Naive thymus-derived CD8-positive, alpha-beta T cell (primary cell): ENCODE measurements at regions not wholly inside any gene's neighbourhood (a gene's known extent, or its start where the extent isn't known, plus 50 kb on each side); places are given as distances from the start of the nearest gene placed in this dataset.
"Not testable (repeated sequence)": the region's sequence is repeated elsewhere in the genome, so short reads cannot be mapped to it uniquely, and the experiment has no call there.

Experiments
- ATAC-seq, 2 donors: fragments of 150-1000 bp; cut with Tn5 transposase in 1 of 2; sonication (Bioruptor Pico), chemical (Tn5 transposase) in 1 of 2; 1 replicate in 1 of 2; 2 replicates in 1 of 2; pipeline ENCODE4 v1.10.0; 2021; ENCODE audit warnings: mild to moderate bottlenecking in 2 of 2, moderate library complexity in 2 of 2
- POLR2A ChIA-PET: fragments of 350-600 bp; sonication (Branson Sonifier 250); formaldehyde crosslinking; loops from one replicate; lab custom pipeline; 2021; ENCODE audit warnings: antibody characterized with exemption; lab: Charles Lee
- DNase-seq, 10 donors: peaks; one replicate each; pipeline versions ENCODE4 v3.0.0 to v3.0.0-alpha.2; 2020 to 2022
- H3K27ac Mint-ChIP-seq, 10 donors: one replicate each; pipeline ENCODE4 v1.8.0; 2020 to 2022; ENCODE audit warnings: mild to moderate bottlenecking in 10 of 10, mixed read lengths in 10 of 10, moderate library complexity in 4 of 10, inconsistent platforms in 1 of 10
- H3K27me3 Mint-ChIP-seq, 5 donors: one replicate each; pipeline ENCODE4 v1.8.0; 2021 to 2022; ENCODE audit warnings: mixed read lengths in 5 of 5
- H3K36me3 Mint-ChIP-seq, 3 donors: one replicate each; pipeline ENCODE4 v1.8.0; 2020 to 2022; ENCODE audit warnings: mixed read lengths in 3 of 3, mild to moderate bottlenecking in 2 of 3, inconsistent platforms in 1 of 3
- H3K4me1 Mint-ChIP-seq, 4 donors: one replicate each; pipeline ENCODE4 v1.8.0; 2021 to 2022; ENCODE audit warnings: mixed read lengths in 4 of 4
- H3K4me3 Mint-ChIP-seq, 10 donors: one replicate each; pipeline ENCODE4 v1.8.0; 2020 to 2022; ENCODE audit warnings: mild to moderate bottlenecking in 10 of 10, mixed read lengths in 10 of 10, moderate library complexity in 6 of 10, inconsistent platforms in 1 of 10
- H3K9me3 Mint-ChIP-seq, 9 donors: one replicate each; pipeline ENCODE4 v1.8.0; 2020 to 2022; ENCODE audit warnings: mixed read lengths in 9 of 9, mild to moderate bottlenecking in 3 of 9, inconsistent platforms in 1 of 9, moderate library complexity in 1 of 9

- Mint-ChIP-seq H3K36me3 (no peaks in the 10 kb centered on the region), H3K4me3 (peak overlapping the region in 1 of 10 donors; percentile 17), H3K4me1 (no peaks in the 10 kb centered on the region), H3K27me3 (no peaks in the 10 kb centered on the region), H3K9me3 (peaks cover 0 to 14% (median 4%) of the 10 kb centered on the region in 9 donors), H3K27ac (no peak overlapping the region)
- ATAC-seq (no peak), DNase-seq (no peak)
- POLR2A ChIA-PET = no interaction called here
Observed at GRCh38 chr13:65154661-65155447, 2075.3 kb downstream of the PCDH9 start.

GRCh38 chr13:65149687-65150086 is 2080.4 kb downstream of the PCDH9 start:
- Mint-ChIP-seq H3K27me3 (no peaks in the 10 kb centered on the region), H3K4me3 (no peak overlapping the region), H3K27ac (no peak overlapping the region), H3K36me3 (peaks cover 0 to 8% (median 0%) of the 10 kb centered on the region in 3 donors), H3K9me3 (peaks cover 0 to 24% (median 6%) of the 10 kb centered on the region in 9 donors), H3K4me1 (no peaks in the 10 kb centered on the region)
- POLR2A ChIA-PET = no interaction called here
- DNase-seq (no peak), ATAC-seq (no peak)

GRCh38 chr13:65143920-65144319 is 2086.2 kb downstream of the PCDH9 start:
- DNase-seq (no peak), ATAC-seq (no peak)
- POLR2A ChIA-PET = no interaction called here
- Mint-ChIP-seq H3K36me3 (peaks cover 0 to 8% (median 0%) of the 10 kb centered on the region in 3 donors), H3K4me3 (no peak overlapping the region), H3K9me3 (peaks cover 0 to 32% (median 3%) of the 10 kb centered on the region in 9 donors), H3K27ac (no peak overlapping the region), H3K4me1 (no peaks in the 10 kb centered on the region), H3K27me3 (no peaks in the 10 kb centered on the region)

- Mint-ChIP-seq H3K27ac (no peak overlapping the region), H3K27me3 (no peaks in the 10 kb centered on the region), H3K9me3 (peaks cover 0 to 28% (median 6%) of the 10 kb centered on the region in 9 donors), H3K4me1 (no peaks in the 10 kb centered on the region), H3K36me3 (no peaks in the 10 kb centered on the region), H3K4me3 (no peak overlapping the region)
- DNase-seq (no peak), ATAC-seq (no peak)
- POLR2A ChIA-PET = no interaction called here
Observed at GRCh38 chr13:65133094-65133493, 2097.0 kb downstream of the PCDH9 start.

GRCh38 chr13:65125236-65125635 is 2104.9 kb downstream of the PCDH9 start:
- no peak for DNase-seq
- Mint-ChIP-seq H3K27ac (no peak overlapping the region), H3K4me1 (no peaks in the 10 kb centered on the region), H3K27me3 (no peaks in the 10 kb centered on the region), H3K9me3 (peaks cover 0 to 32% (median 13%) of the 10 kb centered on the region in 9 donors), H3K4me3 (no peak overlapping the region), H3K36me3 (no peaks in the 10 kb centered on the region)
- no peak for ATAC-seq
- POLR2A ChIA-PET = no interaction called here

GRCh38 chr13:65112531-65112941 is 2117.6 kb downstream of the PCDH9 start:
- ATAC-seq = no peak
- Mint-ChIP-seq H3K27ac (no peak overlapping the region), H3K27me3 (no peaks in the 10 kb centered on the region), H3K9me3 (peaks cover 0 to 29% (median 12%) of the 10 kb centered on the region in 9 donors), H3K36me3 (no peaks in the 10 kb centered on the region), H3K4me1 (no peaks in the 10 kb centered on the region), H3K4me3 (no peak overlapping the region)
- POLR2A ChIA-PET = no interaction called here
- no peak for DNase-seq

GRCh38 chr13:65112123-65112522 is 2118.0 kb downstream of the PCDH9 start:
- Mint-ChIP-seq H3K4me3 (no peak overlapping the region), H3K27ac (no peak overlapping the region), H3K4me1 (no peaks in the 10 kb centered on the region), H3K9me3 (peaks cover 0 to 29% (median 14%) of the 10 kb centered on the region in 9 donors), H3K36me3 (no peaks in the 10 kb centered on the region), H3K27me3 (no peaks in the 10 kb centered on the region)
- POLR2A ChIA-PET = no interaction called here
- DNase-seq = no peak
- no peak for ATAC-seq

- H3K27ac Mint-ChIP-seq = no peak overlapping the region
- no peaks in the 10 kb centered on the region for H3K27me3 Mint-ChIP-seq
- H3K4me3 Mint-ChIP-seq = no peak overlapping the region
- DNase-seq (no peak), ATAC-seq (no peak)
- H3K4me1 Mint-ChIP-seq = no peaks in the 10 kb centered on the region
- H3K36me3 Mint-ChIP-seq = no peaks in the 10 kb centered on the region
- POLR2A ChIA-PET = no interaction called here
- peaks cover 0 to 36% (median 22%) of the 10 kb centered on the region in 9 donors for H3K9me3 Mint-ChIP-seq
Observed at GRCh38 chr13:65111223-65111622, 2118.9 kb downstream of the PCDH9 start.

- DNase-seq, H3K27ac Mint-ChIP-seq, H3K27me3 Mint-ChIP-seq, ATAC-seq, H3K4me3 Mint-ChIP-seq, H3K36me3 Mint-ChIP-seq, H3K4me1 Mint-ChIP-seq, POLR2A ChIA-PET: not testable (repeated sequence)
- peaks cover 1 to 43% (median 34%) of the 10 kb centered on the region in 9 donors for H3K9me3 Mint-ChIP-seq
Observed at GRCh38 chr13:65104436-65104835, 2125.7 kb downstream of the PCDH9 start.

GRCh38 chr13:65103351-65103750 is 2126.8 kb downstream of the PCDH9 start:
- POLR2A ChIA-PET = no interaction called here
- H3K4me3 Mint-ChIP-seq = no peak overlapping the region
- peaks cover 1 to 40% (median 26%) of the 10 kb centered on the region in 9 donors for H3K9me3 Mint-ChIP-seq
- H3K36me3 Mint-ChIP-seq = no peaks in the 10 kb centered on the region
- ATAC-seq = no peak
- no peak overlapping the region for H3K27ac Mint-ChIP-seq
- DNase-seq = no peak
- no peaks in the 10 kb centered on the region for H3K27me3 Mint-ChIP-seq
- H3K4me1 Mint-ChIP-seq = no peaks in the 10 kb centered on the region

GRCh38 chr13:65095161-65096082 is 2134.7 kb downstream of the PCDH9 start:
- Mint-ChIP-seq H3K4me1 (no peaks in the 10 kb centered on the region), H3K27ac (no peak overlapping the region), H3K27me3 (no peaks in the 10 kb centered on the region), H3K36me3 (no peaks in the 10 kb centered on the region), H3K9me3 (peaks cover 0 to 17% (median 3%) of the 10 kb centered on the region in 9 donors), H3K4me3 (no peak overlapping the region)
- ATAC-seq (no peak), DNase-seq (no peak)
- POLR2A ChIA-PET = no interaction called here

GRCh38 chr13:65093357-65093756 is 2136.8 kb downstream of the PCDH9 start:
- DNase-seq (no peak), ATAC-seq (no peak)
- H3K36me3 Mint-ChIP-seq = no peaks in the 10 kb centered on the region
- H3K9me3 Mint-ChIP-seq = peaks cover 0 to 21% (median 4%) of the 10 kb centered on the region in 9 donors
- H3K4me1 Mint-ChIP-seq = no peaks in the 10 kb centered on the region
- no peak overlapping the region for H3K4me3 Mint-ChIP-seq
- no peaks in the 10 kb centered on the region for H3K27me3 Mint-ChIP-seq
- POLR2A ChIA-PET = no interaction called here
- H3K27ac Mint-ChIP-seq = no peak overlapping the region

GRCh38 chr13:65091031-65091430 is 2139.1 kb downstream of the PCDH9 start:
- H3K4me3 Mint-ChIP-seq = no peak overlapping the region
- POLR2A ChIA-PET = no interaction called here
- no peak overlapping the region for H3K27ac Mint-ChIP-seq
- peaks cover 0 to 16% (median 3%) of the 10 kb centered on the region in 9 donors for H3K9me3 Mint-ChIP-seq
- no peaks in the 10 kb centered on the region for H3K27me3 Mint-ChIP-seq
- DNase-seq (no peak), ATAC-seq (no peak)
- no peaks in the 10 kb centered on the region for H3K4me1 Mint-ChIP-seq
- H3K36me3 Mint-ChIP-seq = no peaks in the 10 kb centered on the region
